ENCODE measurements at regions not wholly inside any gene's neighbourhood (a gene's known extent, or its start where the extent isn't known, plus 50 kb on each side); places are given as distances from the start of the nearest gene placed in this dataset.

- POLR2A ChIA-PET: no interaction called here
- TF ChIP-seq ZFPM2 (CRISPR knock-in tag; IDR thresholded peaks at IDR 0.05): no peak
- TF ChIP-seq TAF9B (IDR thresholded peaks at IDR 0.05; ENCODE audit: partially characterized antibody): no peak
- no peak for TF ChIP-seq SMARCA4 (IDR thresholded peaks at IDR 0.05)
- no peak for TF ChIP-seq POLR2A (conservative IDR thresholded peaks at IDR 0.05)
- no peak for TF ChIP-seq MIER1 (IDR thresholded peaks at IDR 0.05; ENCODE audit: low read depth)
- TF ChIP-seq, protein P1, sequence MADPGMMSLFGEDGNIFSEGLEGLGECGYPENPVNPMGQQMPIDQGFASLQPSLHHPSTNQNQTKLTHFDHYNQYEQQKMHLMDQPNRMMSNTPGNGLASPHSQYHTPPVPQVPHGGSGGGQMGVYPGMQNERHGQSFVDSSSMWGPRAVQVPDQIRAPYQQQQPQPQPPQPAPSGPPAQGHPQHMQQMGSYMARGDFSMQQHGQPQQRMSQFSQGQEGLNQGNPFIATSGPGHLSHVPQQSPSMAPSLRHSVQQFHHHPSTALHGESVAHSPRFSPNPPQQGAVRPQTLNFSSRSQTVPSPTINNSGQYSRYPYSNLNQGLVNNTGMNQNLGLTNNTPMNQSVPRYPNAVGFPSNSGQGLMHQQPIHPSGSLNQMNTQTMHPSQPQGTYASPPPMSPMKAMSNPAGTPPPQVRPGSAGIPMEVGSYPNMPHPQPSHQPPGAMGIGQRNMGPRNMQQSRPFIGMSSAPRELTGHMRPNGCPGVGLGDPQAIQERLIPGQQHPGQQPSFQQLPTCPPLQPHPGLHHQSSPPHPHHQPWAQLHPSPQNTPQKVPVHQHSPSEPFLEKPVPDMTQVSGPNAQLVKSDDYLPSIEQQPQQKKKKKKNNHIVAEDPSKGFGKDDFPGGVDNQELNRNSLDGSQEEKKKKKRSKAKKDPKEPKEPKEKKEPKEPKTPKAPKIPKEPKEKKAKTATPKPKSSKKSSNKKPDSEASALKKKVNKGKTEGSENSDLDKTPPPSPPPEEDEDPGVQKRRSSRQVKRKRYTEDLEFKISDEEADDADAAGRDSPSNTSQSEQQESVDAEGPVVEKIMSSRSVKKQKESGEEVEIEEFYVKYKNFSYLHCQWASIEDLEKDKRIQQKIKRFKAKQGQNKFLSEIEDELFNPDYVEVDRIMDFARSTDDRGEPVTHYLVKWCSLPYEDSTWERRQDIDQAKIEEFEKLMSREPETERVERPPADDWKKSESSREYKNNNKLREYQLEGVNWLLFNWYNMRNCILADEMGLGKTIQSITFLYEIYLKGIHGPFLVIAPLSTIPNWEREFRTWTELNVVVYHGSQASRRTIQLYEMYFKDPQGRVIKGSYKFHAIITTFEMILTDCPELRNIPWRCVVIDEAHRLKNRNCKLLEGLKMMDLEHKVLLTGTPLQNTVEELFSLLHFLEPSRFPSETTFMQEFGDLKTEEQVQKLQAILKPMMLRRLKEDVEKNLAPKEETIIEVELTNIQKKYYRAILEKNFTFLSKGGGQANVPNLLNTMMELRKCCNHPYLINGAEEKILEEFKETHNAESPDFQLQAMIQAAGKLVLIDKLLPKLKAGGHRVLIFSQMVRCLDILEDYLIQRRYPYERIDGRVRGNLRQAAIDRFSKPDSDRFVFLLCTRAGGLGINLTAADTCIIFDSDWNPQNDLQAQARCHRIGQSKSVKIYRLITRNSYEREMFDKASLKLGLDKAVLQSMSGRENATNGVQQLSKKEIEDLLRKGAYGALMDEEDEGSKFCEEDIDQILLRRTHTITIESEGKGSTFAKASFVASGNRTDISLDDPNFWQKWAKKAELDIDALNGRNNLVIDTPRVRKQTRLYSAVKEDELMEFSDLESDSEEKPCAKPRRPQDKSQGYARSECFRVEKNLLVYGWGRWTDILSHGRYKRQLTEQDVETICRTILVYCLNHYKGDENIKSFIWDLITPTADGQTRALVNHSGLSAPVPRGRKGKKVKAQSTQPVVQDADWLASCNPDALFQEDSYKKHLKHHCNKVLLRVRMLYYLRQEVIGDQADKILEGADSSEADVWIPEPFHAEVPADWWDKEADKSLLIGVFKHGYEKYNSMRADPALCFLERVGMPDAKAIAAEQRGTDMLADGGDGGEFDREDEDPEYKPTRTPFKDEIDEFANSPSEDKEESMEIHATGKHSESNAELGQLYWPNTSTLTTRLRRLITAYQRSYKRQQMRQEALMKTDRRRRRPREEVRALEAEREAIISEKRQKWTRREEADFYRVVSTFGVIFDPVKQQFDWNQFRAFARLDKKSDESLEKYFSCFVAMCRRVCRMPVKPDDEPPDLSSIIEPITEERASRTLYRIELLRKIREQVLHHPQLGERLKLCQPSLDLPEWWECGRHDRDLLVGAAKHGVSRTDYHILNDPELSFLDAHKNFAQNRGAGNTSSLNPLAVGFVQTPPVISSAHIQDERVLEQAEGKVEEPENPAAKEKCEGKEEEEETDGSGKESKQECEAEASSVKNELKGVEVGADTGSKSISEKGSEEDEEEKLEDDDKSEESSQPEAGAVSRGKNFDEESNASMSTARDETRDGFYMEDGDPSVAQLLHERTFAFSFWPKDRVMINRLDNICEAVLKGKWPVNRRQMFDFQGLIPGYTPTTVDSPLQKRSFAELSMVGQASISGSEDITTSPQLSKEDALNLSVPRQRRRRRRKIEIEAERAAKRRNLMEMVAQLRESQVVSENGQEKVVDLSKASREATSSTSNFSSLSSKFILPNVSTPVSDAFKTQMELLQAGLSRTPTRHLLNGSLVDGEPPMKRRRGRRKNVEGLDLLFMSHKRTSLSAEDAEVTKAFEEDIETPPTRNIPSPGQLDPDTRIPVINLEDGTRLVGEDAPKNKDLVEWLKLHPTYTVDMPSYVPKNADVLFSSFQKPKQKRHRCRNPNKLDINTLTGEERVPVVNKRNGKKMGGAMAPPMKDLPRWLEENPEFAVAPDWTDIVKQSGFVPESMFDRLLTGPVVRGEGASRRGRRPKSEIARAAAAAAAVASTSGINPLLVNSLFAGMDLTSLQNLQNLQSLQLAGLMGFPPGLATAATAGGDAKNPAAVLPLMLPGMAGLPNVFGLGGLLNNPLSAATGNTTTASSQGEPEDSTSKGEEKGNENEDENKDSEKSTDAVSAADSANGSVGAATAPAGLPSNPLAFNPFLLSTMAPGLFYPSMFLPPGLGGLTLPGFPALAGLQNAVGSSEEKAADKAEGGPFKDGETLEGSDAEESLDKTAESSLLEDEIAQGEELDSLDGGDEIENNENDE (IDR thresholded peaks at IDR 0.05; ENCODE audit: low read depth, low read length): no peak
- TF ChIP-seq TSC22D4 (tag; IDR thresholded peaks at IDR 0.05): no peak
- no peak for TF ChIP-seq HLTF (IDR thresholded peaks at IDR 0.05)
- TF ChIP-seq, protein P2, sequence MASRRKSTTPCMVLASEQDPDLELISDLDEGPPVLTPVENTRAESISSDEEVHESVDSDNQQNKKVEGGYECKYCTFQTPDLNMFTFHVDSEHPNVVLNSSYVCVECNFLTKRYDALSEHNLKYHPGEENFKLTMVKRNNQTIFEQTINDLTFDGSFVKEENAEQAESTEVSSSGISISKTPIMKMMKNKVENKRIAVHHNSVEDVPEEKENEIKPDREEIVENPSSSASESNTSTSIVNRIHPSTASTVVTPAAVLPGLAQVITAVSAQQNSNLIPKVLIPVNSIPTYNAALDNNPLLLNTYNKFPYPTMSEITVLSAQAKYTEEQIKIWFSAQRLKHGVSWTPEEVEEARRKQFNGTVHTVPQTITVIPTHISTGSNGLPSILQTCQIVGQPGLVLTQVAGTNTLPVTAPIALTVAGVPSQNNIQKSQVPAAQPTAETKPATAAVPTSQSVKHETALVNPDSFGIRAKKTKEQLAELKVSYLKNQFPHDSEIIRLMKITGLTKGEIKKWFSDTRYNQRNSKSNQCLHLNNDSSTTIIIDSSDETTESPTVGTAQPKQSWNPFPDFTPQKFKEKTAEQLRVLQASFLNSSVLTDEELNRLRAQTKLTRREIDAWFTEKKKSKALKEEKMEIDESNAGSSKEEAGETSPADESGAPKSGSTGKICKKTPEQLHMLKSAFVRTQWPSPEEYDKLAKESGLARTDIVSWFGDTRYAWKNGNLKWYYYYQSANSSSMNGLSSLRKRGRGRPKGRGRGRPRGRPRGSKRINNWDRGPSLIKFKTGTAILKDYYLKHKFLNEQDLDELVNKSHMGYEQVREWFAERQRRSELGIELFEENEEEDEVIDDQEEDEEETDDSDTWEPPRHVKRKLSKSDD (conservative IDR thresholded peaks at IDR 0.05; ENCODE audit: low read length): no peak
- TF ChIP-seq, protein P3, sequence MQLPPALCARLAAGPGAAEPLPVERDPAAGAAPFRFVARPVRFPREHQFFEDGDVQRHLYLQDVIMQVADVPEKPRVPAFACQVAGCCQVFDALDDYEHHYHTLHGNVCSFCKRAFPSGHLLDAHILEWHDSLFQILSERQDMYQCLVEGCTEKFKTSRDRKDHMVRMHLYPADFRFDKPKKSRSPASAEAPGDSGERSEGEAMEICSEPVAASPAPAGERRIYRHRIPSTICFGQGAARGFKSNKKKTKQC (CRISPR knock-in tag; IDR thresholded peaks at IDR 0.05): no peak
Observed at GRCh38 chr10:85532773-85533172, 833.8 kb downstream of the GRID1 start.

More at GRCh38 chr10:85532773-85533172, 833.8 kb downstream of the GRID1 start:
- Histone ChIP-seq H4K20me1 (replicated peaks; ENCODE audit: control insufficient read depth, insufficient read depth, low read length) (no peaks in the 10 kb centered on the region), H3K9me1 (ENCODE audit: control insufficient read depth, insufficient read depth, low read length) (no peaks in the 10 kb centered on the region), H3K27me3 (ENCODE audit: control insufficient read depth in 2 of 2, insufficient read depth in 2 of 2, low read length in 2 of 2) (no peaks in the 10 kb centered on the region), H3K36me3 (ENCODE audit: control insufficient read depth, insufficient read depth, low read length) (no peaks in the 10 kb centered on the region), H3K27ac (ENCODE audit: extremely low read depth, low read depth, low read length) (no peak overlapping the region), H3K4me2 (ENCODE audit: insufficient read depth, low read length) (no peak overlapping the region), H3K4me1 (replicated peaks in 1 of 2; ENCODE audit: control insufficient read depth in 2 of 2, insufficient read depth in 2 of 2, low read length in 2 of 2) (no peaks in the 10 kb centered on the region), H3K9me3 (replicated peaks; ENCODE audit: control insufficient read depth, insufficient read depth, low read depth, low read length) (peaks cover 5% of the 10 kb centered on the region), H2AFZ (ENCODE audit: low read depth, low read length) (no peak overlapping the region), H3K9ac (ENCODE audit: insufficient read depth in 1 of 2, low read depth in 2 of 2, low read length in 2 of 2) (no peak overlapping the region), H3K4me3 (no peak overlapping the region), H3K79me2 (ENCODE audit: control insufficient read depth, insufficient read depth, low read length) (no peaks in the 10 kb centered on the region)
- BruUV-seq (replicated peaks): no TSS peak
- intact Hi-C loops (cut with micrococcal nuclease): no loop called here
- FAIRE-seq (no peak), DNase-seq (ENCODE audit: extremely low read depth in 1 of 4, low spot score in 3 of 4) (no peak), ATAC-seq (no peak)
- CTCF ChIA-PET (ENCODE audit: low intra/inter-chr PET ratio): no interaction called here
- in situ Hi-C loops (cut with MboI): no loop called here

All from K562 (cell line).